CD14-positive monocyte (primary cell): ENCODE measurements at regions not wholly inside any gene's neighbourhood (a gene's known extent, or its start where the extent isn't known, plus 50 kb on each side); places are given as distances from the start of the nearest gene placed in this dataset.

Source experiments
- DNase-seq, 3 donors: peaks; one replicate each; pipeline ENCODE4 v3.0.0-alpha.2; 2011 to 2022
- H2AFZ ChIP-seq: 2 replicates; pipeline ENCODE4 v1.6.0; 2012; ENCODE audit warnings: mild to moderate bottlenecking, low read depth, low read length, inconsistent platforms; ENCODE audit not compliant: insufficient read depth, poor library complexity, severe bottlenecking
- H3K27ac ChIP-seq, 2 donors: 1 replicate in 1 of 2; 2 replicates in 1 of 2; pipeline ENCODE4 v1.5.1; 2012 to 2013; ENCODE audit warnings: low read length in 2 of 2, control low read depth in 1 of 2, inconsistent platforms in 1 of 2, low read depth in 1 of 2, mild to moderate bottlenecking in 1 of 2
- H3K27me3 ChIP-seq, 2 donors: one replicate each; pipeline versions ENCODE4 v1.6.0 to v1.6.1; 2011 to 2013; ENCODE audit warnings: low read length in 2 of 2; ENCODE audit not compliant: control insufficient read depth in 2 of 2, insufficient read depth in 2 of 2
- H3K36me3 ChIP-seq, 2 donors: replicated peaks in 1 of 2; 1 replicate in 1 of 2; 2 replicates in 1 of 2; pipeline versions ENCODE4 v1.5.1 to v1.6.1; 2012 to 2013; ENCODE audit warnings: low read length in 2 of 2, control low read depth in 1 of 2, inconsistent platforms in 1 of 2, mild to moderate bottlenecking in 1 of 2; ENCODE audit not compliant: insufficient read depth in 2 of 2, control insufficient read depth in 1 of 2
- H3K4me1 ChIP-seq, 2 donors: 1 replicate in 1 of 2; 2 replicates in 1 of 2; pipeline versions ENCODE4 v1.5.1 to v1.6.1; 2012 to 2013; ENCODE audit warnings: low read length in 2 of 2, control low read depth in 1 of 2, inconsistent platforms in 1 of 2, mild to moderate bottlenecking in 1 of 2, moderate library complexity in 1 of 2; ENCODE audit not compliant: insufficient read depth in 2 of 2, control insufficient read depth in 1 of 2
- H3K4me2 ChIP-seq: replicated peaks from 2 replicates; pipeline ENCODE3; 2012; ENCODE audit warnings: low read length, moderate library complexity, mild to moderate bottlenecking; ENCODE audit not compliant: poor library complexity, severe bottlenecking; ENCODE audit errors: extremely low read depth
- H3K4me3 ChIP-seq, 3 experiments: fragments of 200-600 bp in 1 of 3; sonication (generic) in 1 of 3; replicated peaks in 1 of 3; 1 replicate in 2 of 3; 2 replicates in 1 of 3; pipeline ENCODE4 v1.5.1; 2011 to 2013; ENCODE audit warnings: low read length in 3 of 3, mild to moderate bottlenecking in 3 of 3, control low read depth in 2 of 3, low read depth in 2 of 3, inconsistent platforms in 1 of 3, moderate library complexity in 1 of 3
- H3K79me2 ChIP-seq: 2 replicates; pipeline ENCODE4 v1.6.0; 2012; ENCODE audit warnings: mild to moderate bottlenecking, control low read depth, inconsistent platforms, low read length, moderate library complexity; ENCODE audit not compliant: insufficient read depth
- H3K9ac ChIP-seq: 2 replicates; pipeline ENCODE4 v1.6.0; 2017; ENCODE audit warnings: low read length, mild to moderate bottlenecking; ENCODE audit not compliant: insufficient read depth, poor library complexity, severe bottlenecking
- H3K9me3 ChIP-seq, 2 donors: replicated peaks in 1 of 2; 1 replicate in 1 of 2; 2 replicates in 1 of 2; pipeline versions ENCODE4 v1.5.1 to v1.6.1; 2012 to 2013; ENCODE audit warnings: low read length in 2 of 2, control low read depth in 1 of 2; ENCODE audit not compliant: control insufficient read depth in 1 of 2, insufficient read depth in 1 of 2
- H4K20me1 ChIP-seq: 2 replicates; pipeline ENCODE4 v1.6.0; 2012; ENCODE audit warnings: mild to moderate bottlenecking, low read length, control low read depth, moderate library complexity; ENCODE audit not compliant: insufficient read depth
- H3K27ac Mint-ChIP-seq, 7 donors: one replicate each; pipeline ENCODE4 v1.8.0; 2020; ENCODE audit warnings: mild to moderate bottlenecking in 7 of 7, mixed read lengths in 7 of 7, moderate library complexity in 6 of 7, inconsistent platforms in 2 of 7
- H3K27me3 Mint-ChIP-seq, 3 donors: one replicate each; pipeline ENCODE4 v1.8.0; 2021 to 2022; ENCODE audit warnings: low read depth in 3 of 3, mild to moderate bottlenecking in 3 of 3, mixed read lengths in 3 of 3, moderate library complexity in 3 of 3, inconsistent platforms in 1 of 3
- H3K36me3 Mint-ChIP-seq, 2 donors: one replicate each; pipeline ENCODE4 v1.8.0; 2020; ENCODE audit warnings: mixed read lengths in 2 of 2, inconsistent platforms in 1 of 2, mild to moderate bottlenecking in 1 of 2
- H3K4me1 Mint-ChIP-seq: one replicate; pipeline ENCODE4 v1.8.0; 2020; ENCODE audit warnings: mild to moderate bottlenecking, mixed read lengths
- H3K4me3 Mint-ChIP-seq, 2 donors: one replicate each; pipeline ENCODE4 v1.8.0; 2020; ENCODE audit warnings: mild to moderate bottlenecking in 2 of 2, mixed read lengths in 2 of 2, moderate library complexity in 1 of 2
- H3K9me3 Mint-ChIP-seq, 7 donors: one replicate each; pipeline ENCODE4 v1.8.0; 2020 to 2022; ENCODE audit warnings: mixed read lengths in 7 of 7, mild to moderate bottlenecking in 6 of 7, moderate library complexity in 6 of 7, inconsistent platforms in 2 of 7
- WGBS: methylation state at CpG from one replicate; pipeline ENCODE4 v1.1.5; 2013; ENCODE audit warnings: missing lambda C conversion rate; ENCODE audit not compliant: insufficient coverage; 5-methylcytosine and 5-hydroxymethylcytosine counted together
- intact Hi-C, 2 donors: fragments of 100-400 bp; cut with micrococcal nuclease; formaldehyde crosslinking; loops; one replicate each; pipeline versions ENCODE4 v1.15.0 to v1.15.1; 2023
- TF ChIP-seq, protein P1 (sequence below): fragments of 200-600 bp; IDR thresholded peaks from one replicate; pipeline ENCODE4 v1.8.0; 2022; ENCODE audit warnings: antibody characterized with exemption, mild to moderate bottlenecking

- Histone ChIP-seq H3K9me3 (no peaks in the 10 kb centered on the region), H3K36me3 (no peaks in the 10 kb centered on the region), H3K9ac (no peak overlapping the region), H2AFZ (no peak overlapping the region), H3K27me3 (no peaks in the 10 kb centered on the region), H3K27ac (no peak overlapping the region), H3K79me2 (no peaks in the 10 kb centered on the region), H3K4me3 (no peak overlapping the region), H4K20me1 (no peaks in the 10 kb centered on the region), H3K4me1 (no peaks in the 10 kb centered on the region), H3K4me2 (no peak overlapping the region)
- Mint-ChIP-seq H3K9me3 (peaks cover 0 to 5% (median 1%) of the 10 kb centered on the region in 7 donors), H3K27me3 (peaks cover 0 to 1% (median 0%) of the 10 kb centered on the region in 3 donors), H3K4me3 (no peak overlapping the region), H3K4me1 (no peaks in the 10 kb centered on the region), H3K36me3 (no peaks in the 10 kb centered on the region), H3K27ac (no peak overlapping the region)
- TF ChIP-seq, protein P1, sequence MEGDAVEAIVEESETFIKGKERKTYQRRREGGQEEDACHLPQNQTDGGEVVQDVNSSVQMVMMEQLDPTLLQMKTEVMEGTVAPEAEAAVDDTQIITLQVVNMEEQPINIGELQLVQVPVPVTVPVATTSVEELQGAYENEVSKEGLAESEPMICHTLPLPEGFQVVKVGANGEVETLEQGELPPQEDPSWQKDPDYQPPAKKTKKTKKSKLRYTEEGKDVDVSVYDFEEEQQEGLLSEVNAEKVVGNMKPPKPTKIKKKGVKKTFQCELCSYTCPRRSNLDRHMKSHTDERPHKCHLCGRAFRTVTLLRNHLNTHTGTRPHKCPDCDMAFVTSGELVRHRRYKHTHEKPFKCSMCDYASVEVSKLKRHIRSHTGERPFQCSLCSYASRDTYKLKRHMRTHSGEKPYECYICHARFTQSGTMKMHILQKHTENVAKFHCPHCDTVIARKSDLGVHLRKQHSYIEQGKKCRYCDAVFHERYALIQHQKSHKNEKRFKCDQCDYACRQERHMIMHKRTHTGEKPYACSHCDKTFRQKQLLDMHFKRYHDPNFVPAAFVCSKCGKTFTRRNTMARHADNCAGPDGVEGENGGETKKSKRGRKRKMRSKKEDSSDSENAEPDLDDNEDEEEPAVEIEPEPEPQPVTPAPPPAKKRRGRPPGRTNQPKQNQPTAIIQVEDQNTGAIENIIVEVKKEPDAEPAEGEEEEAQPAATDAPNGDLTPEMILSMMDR = no peak
- 15% methylated on average over 2 of the region's 3 CpGs for WGBS
- no peak for DNase-seq
- intact Hi-C loops = no loop called here
Observed at GRCh38 chr3:492586-493316, 296.2 kb downstream of the CHL1 start.

DNA sequence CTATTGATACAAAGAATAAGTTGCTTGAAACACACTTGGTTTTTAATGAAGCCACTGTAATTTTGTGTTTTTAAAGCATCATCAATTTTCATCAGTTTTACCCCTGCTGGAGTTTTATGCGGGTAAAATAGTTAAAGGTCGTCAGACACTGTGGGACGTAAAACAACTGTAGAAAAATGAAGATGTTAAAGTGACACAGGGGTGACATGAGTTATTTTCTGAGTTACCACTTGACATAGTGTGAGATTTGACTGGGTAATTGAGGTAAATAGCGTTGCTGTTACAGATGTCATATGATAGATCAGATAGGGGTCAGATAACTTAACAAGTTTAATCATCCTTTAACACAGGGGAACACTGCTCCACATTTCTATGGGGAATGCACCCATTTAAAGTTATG, 297.6 kb downstream of the CHL1 start:
- Histone ChIP-seq H3K27me3 (no peaks in the 10 kb centered on the region), H3K27ac (no peak overlapping the region), H3K9me3 (no peaks in the 10 kb centered on the region), H3K9ac (no peak overlapping the region), H3K79me2 (no peaks in the 10 kb centered on the region), H3K4me1 (no peaks in the 10 kb centered on the region), H3K4me3 (no peak overlapping the region), H4K20me1 (no peaks in the 10 kb centered on the region), H2AFZ (no peak overlapping the region), H3K36me3 (no peaks in the 10 kb centered on the region), H3K4me2 (no peak overlapping the region)
- Mint-ChIP-seq H3K36me3 (no peaks in the 10 kb centered on the region), H3K27me3 (peaks cover 0 to 1% (median 0%) of the 10 kb centered on the region in 3 donors), H3K27ac (no peak overlapping the region), H3K9me3 (peaks cover 0 to 5% (median 2%) of the 10 kb centered on the region in 7 donors), H3K4me3 (no peak overlapping the region), H3K4me1 (no peaks in the 10 kb centered on the region)
- no peak for DNase-seq
- TF ChIP-seq, protein P1 = no peak
- WGBS = 96% methylated on average over 3 of the region's 4 CpGs
- intact Hi-C loops = no loop called here
